ENCODE measurements at regions not wholly inside any gene's neighbourhood (a gene's known extent, or its start where the extent isn't known, plus 50 kb on each side); places are given as distances from the start of the nearest gene placed in this dataset.

- TF ChIP-seq CTCF (IDR thresholded peaks at IDR 0.05) (no peak), POLR2A (IDR thresholded peaks at IDR 0.05) (no peak), POLR2AphosphoS5 (IDR thresholded peaks at IDR 0.05) (no peak), EP300 (IDR thresholded peaks at IDR 0.05; ENCODE audit: low read depth) (no peak)
Measured at GRCh38 chr15:59830098-59830497, 141.0 kb upstream of the BNIP2 start.

Measured in transverse colon (tissue), 4 donors.